Transverse colon (tissue), 3 donors: ENCODE measurements at regions not wholly inside any gene's neighbourhood (a gene's known extent, or its start where the extent isn't known, plus 50 kb on each side); places are given as distances from the start of the nearest gene placed in this dataset.

ENCODE experiments used
- POLR2A ChIP-seq: fragments of 450-650 bp; IDR thresholded peaks from one replicate; pipeline ENCODE4 v1.6.1; 2016; ENCODE audit warnings: antibody characterized with exemption, mild to moderate bottlenecking, moderate library complexity
- TF ChIP-seq, protein P1 (sequence below), 5 experiments: fragments of 200-600 bp in 3 of 5; fragments of 450-650 bp in 2 of 5; sonication (generic) in 3 of 5; IDR thresholded peaks; 1 replicate in 2 of 5; 2 replicates in 3 of 5; pipeline ENCODE4 v1.5.1; 2016 to 2017; ENCODE audit warnings: antibody characterized with exemption in 5 of 5, inconsistent platforms in 3 of 5, mild to moderate bottlenecking in 2 of 5, moderate library complexity in 1 of 5

DNA sequence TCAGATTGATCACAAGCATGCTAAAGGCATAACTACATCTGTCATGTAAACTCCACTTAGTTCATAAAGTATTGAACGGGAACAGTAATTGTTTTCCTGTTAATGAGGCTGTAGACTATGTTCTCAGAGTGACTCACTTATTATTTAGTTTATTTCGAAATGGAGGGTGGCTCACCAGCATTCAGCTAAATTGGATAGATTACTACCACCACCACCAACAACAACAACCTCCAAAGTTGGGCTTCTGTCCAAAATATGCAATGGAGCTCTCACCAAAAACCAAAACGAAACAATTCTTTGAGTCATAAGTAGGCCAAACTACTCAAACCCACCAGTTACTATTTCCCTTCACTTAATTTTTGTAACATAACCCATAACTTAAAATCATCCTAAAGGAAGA, 127.9 kb upstream of the NRBF2 start:
- TF ChIP-seq, protein P1, sequence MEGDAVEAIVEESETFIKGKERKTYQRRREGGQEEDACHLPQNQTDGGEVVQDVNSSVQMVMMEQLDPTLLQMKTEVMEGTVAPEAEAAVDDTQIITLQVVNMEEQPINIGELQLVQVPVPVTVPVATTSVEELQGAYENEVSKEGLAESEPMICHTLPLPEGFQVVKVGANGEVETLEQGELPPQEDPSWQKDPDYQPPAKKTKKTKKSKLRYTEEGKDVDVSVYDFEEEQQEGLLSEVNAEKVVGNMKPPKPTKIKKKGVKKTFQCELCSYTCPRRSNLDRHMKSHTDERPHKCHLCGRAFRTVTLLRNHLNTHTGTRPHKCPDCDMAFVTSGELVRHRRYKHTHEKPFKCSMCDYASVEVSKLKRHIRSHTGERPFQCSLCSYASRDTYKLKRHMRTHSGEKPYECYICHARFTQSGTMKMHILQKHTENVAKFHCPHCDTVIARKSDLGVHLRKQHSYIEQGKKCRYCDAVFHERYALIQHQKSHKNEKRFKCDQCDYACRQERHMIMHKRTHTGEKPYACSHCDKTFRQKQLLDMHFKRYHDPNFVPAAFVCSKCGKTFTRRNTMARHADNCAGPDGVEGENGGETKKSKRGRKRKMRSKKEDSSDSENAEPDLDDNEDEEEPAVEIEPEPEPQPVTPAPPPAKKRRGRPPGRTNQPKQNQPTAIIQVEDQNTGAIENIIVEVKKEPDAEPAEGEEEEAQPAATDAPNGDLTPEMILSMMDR (IDR thresholded peaks at IDR 0.05): no peak
- no peak for TF ChIP-seq POLR2A
